OCI-LY7 (cell line): ENCODE measurements at regions not wholly inside any gene's neighbourhood (a gene's known extent, or its start where the extent isn't known, plus 50 kb on each side); places are given as distances from the start of the nearest gene placed in this dataset.
"Not testable (repeated sequence)": the region's sequence is repeated elsewhere in the genome, so short reads cannot be mapped to it uniquely, and the experiment has no call there.

Experiments used
- BruUV-seq: library from RNA; stranded (reverse); fragments of 400-500 nt; replicated peaks from 2 replicates; lab custom pipeline; 2021; lab: Mats Ljungman, UMichigan
- CTCF ChIA-PET: fragments of 300-600 bp; sonication (Branson Sonifier 250); formaldehyde crosslinking; loops from one replicate; lab custom pipeline; 2022; ENCODE audit warnings: antibody characterized with exemption; ENCODE audit not compliant: unreplicated experiment; lab: Charles Lee
- POLR2A ChIA-PET: fragments of 300-600 bp; sonication (Branson Sonifier 250); formaldehyde crosslinking; loops from one replicate; lab custom pipeline; 2022; ENCODE audit warnings: antibody characterized with exemption; lab: Charles Lee
- DNase-seq: peaks from one replicate; pipeline ENCODE4 v3.0.0-alpha.2; 2015; ENCODE audit warnings: low spot score
- H2AFZ ChIP-seq: fragments of 200-600 bp; sonication (generic), shearing (Covaris generic); 2 replicates; pipeline ENCODE4 v1.6.1; 2014; ENCODE audit warnings: mild to moderate bottlenecking, antibody characterized with exemption, low read length, moderate library complexity
- H3K27ac ChIP-seq: fragments of 200-600 bp; sonication (generic); 2 replicates; pipeline ENCODE4 v1.5.1; 2014; ENCODE audit warnings: mixed run types, low read depth, mild to moderate bottlenecking, moderate library complexity, low read length, inconsistent platforms; ENCODE audit not compliant: poor library complexity, severe bottlenecking
- H3K36me3 ChIP-seq: fragments of 200-600 bp; sonication (generic); 2 replicates; pipeline ENCODE4 v1.6.1; 2014; ENCODE audit warnings: mild to moderate bottlenecking, antibody characterized with exemption, low read length, moderate library complexity, mixed read lengths; ENCODE audit not compliant: insufficient read depth
- H3K4me1 ChIP-seq: fragments of 200-600 bp; sonication (generic); 2 replicates; pipeline ENCODE4 v1.5.1; 2014; ENCODE audit warnings: mild to moderate bottlenecking, low read length; ENCODE audit not compliant: insufficient read depth, poor library complexity, severe bottlenecking
- H3K4me2 ChIP-seq: fragments of 200-600 bp; sonication (generic); 2 replicates; pipeline ENCODE4 v1.6.1; 2014; ENCODE audit warnings: mild to moderate bottlenecking, low read length
- H3K4me3 ChIP-seq: fragments of 200-600 bp; sonication (generic); 2 replicates; pipeline ENCODE4 v1.5.1; 2014; ENCODE audit warnings: mild to moderate bottlenecking, low read depth, low read length; ENCODE audit not compliant: poor library complexity, severe bottlenecking
- H3K79me2 ChIP-seq: fragments of 200-600 bp; sonication (generic); 2 replicates; pipeline ENCODE4 v1.6.1; 2016; ENCODE audit warnings: low read depth, mild to moderate bottlenecking, low read length, moderate library complexity, mixed read lengths; ENCODE audit not compliant: insufficient read depth
- H3K9me2 ChIP-seq: fragments of 200-600 bp; sonication (generic); 2 replicates; pipeline ENCODE4 v1.6.1; 2016; ENCODE audit warnings: mild to moderate bottlenecking, low read length, mixed read lengths; ENCODE audit not compliant: insufficient read depth
- H3K9me3 ChIP-seq: fragments of 200-600 bp; sonication (generic); 2 replicates; pipeline ENCODE4 v1.6.1; 2014; ENCODE audit warnings: mild to moderate bottlenecking, mixed run types, low read length, mixed read lengths
- H4K20me1 ChIP-seq: fragments of 200-600 bp; sonication (generic); 2 replicates; pipeline ENCODE4 v1.6.1; 2014; ENCODE audit warnings: mild to moderate bottlenecking, antibody characterized with exemption, low read length, moderate library complexity, mixed read lengths; ENCODE audit not compliant: insufficient read depth
- EZH2phosphoT487 ChIP-seq: fragments of 200-600 bp; sonication (generic); IDR thresholded peaks from 2 replicates; pipeline ENCODE4 v1.6.1; 2018; ENCODE audit warnings: low read depth, borderline replicate concordance, mild to moderate bottlenecking, mixed run types, antibody characterized with exemption, low read length, moderate library complexity, mixed read lengths
- intact Hi-C: fragments of 100-400 bp; cut with micrococcal nuclease; formaldehyde crosslinking; loops from one replicate; pipeline ENCODE4 v1.10.0; 2022; ENCODE audit not compliant: unreplicated experiment
- TF ChIP-seq, protein P1 (sequence below): fragments of 200-600 bp; sonication (generic); conservative IDR thresholded peaks from 2 replicates; pipeline ENCODE4 v1.5.1; 2014; ENCODE audit warnings: mild to moderate bottlenecking, antibody characterized with exemption, low read length, moderate library complexity, mixed read lengths

DNA sequence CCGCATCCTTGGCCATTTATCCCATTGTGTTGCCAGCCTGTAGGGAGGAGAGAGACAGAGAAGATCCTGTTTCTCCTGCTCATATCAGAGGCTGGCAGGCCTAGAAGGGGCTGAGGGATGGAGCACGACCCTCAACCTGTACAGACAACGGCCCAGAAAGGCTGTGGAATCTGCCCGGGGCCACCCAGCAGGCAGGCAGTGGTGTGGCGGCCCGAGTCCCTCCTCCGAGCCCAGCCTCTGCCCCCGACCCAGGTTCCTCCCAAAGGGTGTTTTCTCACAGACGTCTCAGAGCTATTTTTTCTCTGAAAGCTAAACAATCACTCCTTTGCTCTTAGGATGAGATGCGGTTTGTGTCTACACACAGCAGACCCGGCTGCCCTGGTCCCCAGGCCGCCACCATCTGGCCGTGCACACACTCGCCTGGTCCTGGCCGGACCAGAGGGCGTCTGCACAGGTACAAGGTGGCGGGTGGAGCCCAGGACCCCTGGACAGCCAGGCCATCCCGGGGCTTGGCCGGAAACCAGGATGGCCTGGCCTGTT is 69.3 kb downstream of the FOXL3 start:
- H3K9me2 ChIP-seq = no peaks in the 10 kb centered on the region
- H3K4me2 ChIP-seq = no peak overlapping the region
- DNase-seq = no peak
- CTCF ChIA-PET = no interaction called here
- no peak for TF ChIP-seq EZH2phosphoT487
- TF ChIP-seq, protein P1, sequence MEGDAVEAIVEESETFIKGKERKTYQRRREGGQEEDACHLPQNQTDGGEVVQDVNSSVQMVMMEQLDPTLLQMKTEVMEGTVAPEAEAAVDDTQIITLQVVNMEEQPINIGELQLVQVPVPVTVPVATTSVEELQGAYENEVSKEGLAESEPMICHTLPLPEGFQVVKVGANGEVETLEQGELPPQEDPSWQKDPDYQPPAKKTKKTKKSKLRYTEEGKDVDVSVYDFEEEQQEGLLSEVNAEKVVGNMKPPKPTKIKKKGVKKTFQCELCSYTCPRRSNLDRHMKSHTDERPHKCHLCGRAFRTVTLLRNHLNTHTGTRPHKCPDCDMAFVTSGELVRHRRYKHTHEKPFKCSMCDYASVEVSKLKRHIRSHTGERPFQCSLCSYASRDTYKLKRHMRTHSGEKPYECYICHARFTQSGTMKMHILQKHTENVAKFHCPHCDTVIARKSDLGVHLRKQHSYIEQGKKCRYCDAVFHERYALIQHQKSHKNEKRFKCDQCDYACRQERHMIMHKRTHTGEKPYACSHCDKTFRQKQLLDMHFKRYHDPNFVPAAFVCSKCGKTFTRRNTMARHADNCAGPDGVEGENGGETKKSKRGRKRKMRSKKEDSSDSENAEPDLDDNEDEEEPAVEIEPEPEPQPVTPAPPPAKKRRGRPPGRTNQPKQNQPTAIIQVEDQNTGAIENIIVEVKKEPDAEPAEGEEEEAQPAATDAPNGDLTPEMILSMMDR = no peak
- no peak overlapping the region for H3K27ac ChIP-seq
- H3K9me3 ChIP-seq = no peaks in the 10 kb centered on the region
- no peak overlapping the region for H2AFZ ChIP-seq
- H3K4me3 ChIP-seq = no peak overlapping the region
- H3K36me3 ChIP-seq = no peaks in the 10 kb centered on the region
- no peaks in the 10 kb centered on the region for H3K4me1 ChIP-seq
- no TSS peak for BruUV-seq
- intact Hi-C loops = no loop called here
- POLR2A ChIA-PET = no interaction called here
- H4K20me1 ChIP-seq = no peaks in the 10 kb centered on the region
- H3K79me2 ChIP-seq = no peaks in the 10 kb centered on the region

DNA sequence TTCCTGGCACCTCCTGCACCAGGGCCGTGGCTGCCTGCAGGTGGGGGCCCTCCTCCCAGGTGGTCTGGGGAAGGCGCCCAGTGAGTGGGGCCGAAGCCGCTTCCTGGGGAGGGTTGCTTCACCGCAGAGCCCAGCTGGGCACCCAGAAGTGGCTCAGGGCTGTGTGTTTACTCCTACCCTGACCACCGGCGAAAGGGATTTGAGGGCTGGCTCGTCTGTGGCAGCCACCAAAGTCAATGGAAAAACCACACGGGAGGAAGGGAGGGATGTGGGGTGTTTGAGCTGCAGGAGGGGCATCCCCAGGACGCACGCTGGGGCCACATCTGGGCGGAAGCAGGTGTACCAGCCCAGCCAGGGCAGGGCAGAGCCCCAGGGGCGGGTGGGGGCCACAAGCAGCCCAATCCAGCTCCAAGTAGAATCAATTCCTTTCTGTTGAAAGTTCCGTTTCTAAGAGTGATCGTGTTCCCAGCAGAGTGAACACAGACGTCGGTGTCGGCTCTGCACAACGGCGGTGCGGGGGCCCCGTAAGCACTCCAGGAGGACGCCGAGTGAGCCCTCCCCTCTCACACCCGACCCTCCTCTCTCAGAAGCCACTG is 69.9 kb downstream of the FOXL3 start:
- Histone ChIP-seq H3K27ac (no peak overlapping the region), H3K9me2 (no peaks in the 10 kb centered on the region), H3K4me2 (no peak overlapping the region), H3K9me3 (no peaks in the 10 kb centered on the region), H4K20me1 (no peaks in the 10 kb centered on the region), H3K4me3 (no peak overlapping the region), H3K36me3 (no peaks in the 10 kb centered on the region), H3K79me2 (no peaks in the 10 kb centered on the region), H3K4me1 (no peaks in the 10 kb centered on the region), H2AFZ (no peak overlapping the region)
- CTCF ChIA-PET = no interaction called here
- no peak for DNase-seq
- intact Hi-C loops = no loop called here
- POLR2A ChIA-PET = no interaction called here
- no peak for TF ChIP-seq EZH2phosphoT487
- TF ChIP-seq, protein P1 = no peak
- BruUV-seq = no TSS peak

DNA sequence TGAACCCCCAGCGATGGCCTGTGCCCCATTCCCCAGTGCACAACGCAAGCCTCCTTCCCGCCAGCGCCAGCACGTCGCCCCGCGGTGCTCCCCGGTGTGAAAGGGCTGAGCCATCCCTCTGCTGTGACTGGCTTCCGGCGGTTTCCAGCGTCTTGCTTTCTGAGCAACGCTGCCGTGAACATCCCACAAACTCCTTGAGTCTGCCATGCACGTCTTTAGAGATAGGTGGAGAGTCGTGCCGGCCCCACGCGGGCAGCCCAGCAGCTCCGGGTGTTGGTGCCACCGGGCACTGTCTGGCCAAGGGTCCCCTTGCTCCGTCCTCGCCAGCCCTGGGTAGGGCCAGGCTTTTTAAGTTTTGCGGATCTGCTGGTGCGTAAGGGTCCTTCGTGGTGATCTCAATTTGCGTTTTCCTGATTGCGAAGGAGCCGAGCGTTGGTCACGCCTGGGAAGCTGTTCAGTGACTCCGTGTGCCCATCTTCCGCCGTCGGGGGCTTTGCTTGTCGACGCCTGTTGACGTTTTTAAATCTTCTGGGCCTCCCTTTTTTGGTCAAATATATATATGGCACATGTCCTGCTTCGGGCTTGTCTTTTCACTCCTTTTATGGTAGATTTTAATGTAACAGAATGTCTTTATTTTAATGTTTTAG is 70.6 kb downstream of the FOXL3 start:
- no peak overlapping the region for H3K4me2 ChIP-seq
- TF ChIP-seq EZH2phosphoT487 = no peak
- TF ChIP-seq, protein P1 = no peak
- BruUV-seq = no TSS peak
- CTCF ChIA-PET = no interaction called here
- no peak for DNase-seq
- POLR2A ChIA-PET = no interaction called here
- intact Hi-C loops = no loop called here
- no peak overlapping the region for H3K4me3 ChIP-seq
- no peak overlapping the region for H2AFZ ChIP-seq
- no peaks in the 10 kb centered on the region for H3K36me3 ChIP-seq
- no peaks in the 10 kb centered on the region for H3K79me2 ChIP-seq
- H3K9me3 ChIP-seq = no peaks in the 10 kb centered on the region
- no peak overlapping the region for H3K27ac ChIP-seq
- H3K9me2 ChIP-seq = no peaks in the 10 kb centered on the region
- no peaks in the 10 kb centered on the region for H4K20me1 ChIP-seq
- no peaks in the 10 kb centered on the region for H3K4me1 ChIP-seq

DNA sequence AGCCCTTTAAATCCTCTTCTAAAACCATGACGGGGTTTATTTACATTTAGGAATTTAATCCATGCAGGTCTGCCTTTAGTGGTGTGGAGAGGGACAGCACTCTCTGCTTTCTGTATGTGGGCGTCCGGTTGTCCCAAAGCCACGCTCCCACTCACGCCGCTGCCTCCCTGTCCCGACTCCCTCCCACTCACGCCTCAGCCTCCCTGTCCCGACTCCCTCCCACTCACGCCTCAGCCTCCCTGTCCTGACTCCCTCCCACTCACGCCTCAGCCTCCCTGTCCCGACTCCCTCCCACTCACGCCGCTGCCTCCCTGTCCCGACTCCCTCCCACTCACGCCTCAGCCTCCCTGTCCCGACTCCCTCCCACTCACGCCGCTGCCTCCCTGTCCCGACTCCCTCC is 71.2 kb downstream of the FOXL3 start:
- BruUV-seq, POLR2A ChIA-PET, H4K20me1 ChIP-seq, H2AFZ ChIP-seq, DNase-seq, H3K4me3 ChIP-seq, H3K4me1 ChIP-seq, CTCF ChIA-PET, H3K9me3 ChIP-seq, H3K27ac ChIP-seq, H3K4me2 ChIP-seq, H3K36me3 ChIP-seq, H3K79me2 ChIP-seq, H3K9me2 ChIP-seq, intact Hi-C loops: not testable (repeated sequence)
